ENCODE measurements at regions not wholly inside any gene's neighbourhood (a gene's known extent, or its start where the extent isn't known, plus 50 kb on each side); places are given as distances from the start of the nearest gene placed in this dataset.
"Not testable (repeated sequence)": the region's sequence is repeated elsewhere in the genome, so short reads cannot be mapped to it uniquely, and the experiment has no call there.

DNA sequence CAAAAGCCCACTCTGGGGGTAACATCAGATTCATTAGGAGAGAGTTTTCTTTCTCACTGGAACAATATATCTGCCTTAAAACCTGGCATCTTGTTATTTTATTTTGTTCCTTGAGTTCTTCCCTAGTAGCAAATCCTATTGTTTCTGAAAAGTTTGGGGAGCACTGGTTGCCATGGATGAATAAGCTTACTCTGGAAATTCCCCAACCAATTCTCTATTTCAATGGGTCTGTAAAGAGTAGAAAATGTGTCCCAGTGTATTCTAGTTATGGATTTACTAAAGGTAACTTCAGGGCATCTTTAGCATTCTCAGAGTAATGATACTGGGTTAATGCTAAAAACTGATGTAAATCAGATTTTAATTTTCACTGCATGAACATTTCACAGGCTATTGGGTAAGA is 94.2 kb upstream of the S1PR3 start:
- Histone ChIP-seq H4K20me1 (ENCODE audit: insufficient read depth, low read depth, low read length) (no peaks in the 10 kb centered on the region), H3K27me3 (ENCODE audit: low read length) (no peaks in the 10 kb centered on the region), H3K4me2 (ENCODE audit: low read depth, low read length, poor library complexity, severe bottlenecking) (no peak overlapping the region), H2AFZ (ENCODE audit: low read length) (no peak overlapping the region), H3K36me3 (ENCODE audit: insufficient read depth, low read length) (no peaks in the 10 kb centered on the region), H3K9me2 (replicated peaks; ENCODE audit: insufficient read depth, low read length) (no peaks in the 10 kb centered on the region), H3K9me3 (ENCODE audit: low read length) (no peaks in the 10 kb centered on the region), H3K4me1 (ENCODE audit: low read length) (no peaks in the 10 kb centered on the region), H3K9ac (ENCODE audit: low read length) (no peak overlapping the region), H3K27ac (ENCODE audit: low read length) (no peak overlapping the region), H3K79me2 (ENCODE audit: low read length) (no peaks in the 10 kb centered on the region), H3K4me3 (ENCODE audit: low read length) (no peak overlapping the region)
- no peak for DNase-seq

DNA sequence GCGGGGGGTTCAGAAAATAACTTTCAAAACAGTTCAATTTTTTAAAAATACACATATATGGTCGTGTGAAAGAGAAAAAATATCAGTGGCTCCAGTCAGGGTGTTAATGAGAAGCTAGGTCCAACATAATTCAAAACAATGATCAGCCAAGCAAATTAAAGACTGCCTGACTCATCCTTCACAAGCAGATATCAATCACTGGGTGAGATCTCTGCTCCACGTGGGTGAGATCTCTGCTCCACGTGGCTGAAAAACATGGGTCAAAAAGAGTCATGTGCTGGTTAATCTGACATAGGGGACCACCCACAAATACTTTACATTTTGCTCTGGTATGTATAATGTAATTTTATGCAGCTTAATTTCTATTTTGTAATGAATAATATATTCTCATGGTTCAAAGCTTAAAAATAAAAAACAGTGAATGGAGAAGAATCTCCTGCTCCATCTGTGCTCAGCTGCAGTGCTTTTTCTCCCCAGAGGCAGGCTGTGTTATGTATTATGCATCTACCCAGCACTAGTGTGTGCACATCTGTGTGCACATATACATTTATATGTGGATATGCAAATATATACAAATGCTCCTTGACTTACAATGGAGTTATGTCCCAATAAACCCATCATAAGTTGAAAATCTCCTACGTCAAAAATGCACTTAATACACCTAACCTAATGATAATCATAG is 93.1 kb upstream of the S1PR3 start:
- no peaks in the 10 kb centered on the region for H3K9me2 ChIP-seq (replicated peaks; ENCODE audit: insufficient read depth, low read length)
- no peaks in the 10 kb centered on the region for H4K20me1 ChIP-seq (ENCODE audit: insufficient read depth, low read depth, low read length)
- no peaks in the 10 kb centered on the region for H3K4me1 ChIP-seq (ENCODE audit: low read length)
- no peak overlapping the region for H3K27ac ChIP-seq (ENCODE audit: low read length)
- H3K4me3 ChIP-seq (ENCODE audit: low read length) = no peak overlapping the region
- no peaks in the 10 kb centered on the region for H3K36me3 ChIP-seq (ENCODE audit: insufficient read depth, low read length)
- H3K4me2 ChIP-seq (ENCODE audit: low read depth, low read length, poor library complexity, severe bottlenecking) = no peak overlapping the region
- no peak overlapping the region for H3K9ac ChIP-seq (ENCODE audit: low read length)
- no peak overlapping the region for H2AFZ ChIP-seq (ENCODE audit: low read length)
- no peaks in the 10 kb centered on the region for H3K9me3 ChIP-seq (ENCODE audit: low read length)
- DNase-seq = no peak
- no peaks in the 10 kb centered on the region for H3K79me2 ChIP-seq (ENCODE audit: low read length)
- H3K27me3 ChIP-seq (ENCODE audit: low read length) = no peaks in the 10 kb centered on the region

DNA sequence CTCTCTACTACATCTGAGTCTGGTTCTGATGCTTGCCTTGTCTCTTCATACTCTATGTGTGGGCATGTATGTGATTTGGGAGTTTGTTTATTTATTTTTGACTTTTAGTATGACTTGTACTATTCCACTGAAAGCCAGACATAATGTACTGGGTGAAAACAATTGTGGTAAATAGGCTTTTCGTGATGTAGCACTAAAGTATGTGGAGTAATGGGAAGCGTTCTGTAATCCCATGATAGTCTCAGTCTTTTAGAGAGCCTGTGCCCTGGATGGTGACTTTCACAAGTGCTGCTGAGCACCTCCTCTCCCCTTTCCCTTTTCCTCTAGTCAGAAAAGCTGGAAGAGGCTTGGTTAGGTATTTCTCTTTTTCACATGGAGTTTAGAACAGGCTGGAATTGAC is 85.8 kb upstream of the S1PR3 start:
- Histone ChIP-seq H3K27me3 (ENCODE audit: low read length) (no peaks in the 10 kb centered on the region), H3K9me3 (ENCODE audit: low read length) (no peaks in the 10 kb centered on the region), H3K79me2 (ENCODE audit: low read length) (no peaks in the 10 kb centered on the region), H2AFZ (ENCODE audit: low read length) (no peak overlapping the region), H3K9me2 (replicated peaks; ENCODE audit: insufficient read depth, low read length) (no peaks in the 10 kb centered on the region), H3K4me1 (ENCODE audit: low read length) (no peaks in the 10 kb centered on the region), H4K20me1 (ENCODE audit: insufficient read depth, low read depth, low read length) (no peaks in the 10 kb centered on the region), H3K4me2 (ENCODE audit: low read depth, low read length, poor library complexity, severe bottlenecking) (no peak overlapping the region), H3K36me3 (ENCODE audit: insufficient read depth, low read length) (no peaks in the 10 kb centered on the region), H3K4me3 (ENCODE audit: low read length) (no peak overlapping the region), H3K27ac (ENCODE audit: low read length) (no peak overlapping the region), H3K9ac (ENCODE audit: low read length) (no peak overlapping the region)
- no peak for DNase-seq

- Histone ChIP-seq H3K27me3 (ENCODE audit: low read length) (no peaks in the 10 kb centered on the region), H3K9me2 (replicated peaks; ENCODE audit: insufficient read depth, low read length) (no peaks in the 10 kb centered on the region), H3K4me2 (ENCODE audit: low read depth, low read length, poor library complexity, severe bottlenecking) (no peak overlapping the region), H3K9me3 (ENCODE audit: low read length) (no peaks in the 10 kb centered on the region), H2AFZ (ENCODE audit: low read length) (no peak overlapping the region), H3K9ac (ENCODE audit: low read length) (no peak overlapping the region), H3K36me3 (ENCODE audit: insufficient read depth, low read length) (no peaks in the 10 kb centered on the region), H4K20me1 (ENCODE audit: insufficient read depth, low read depth, low read length) (no peaks in the 10 kb centered on the region), H3K79me2 (ENCODE audit: low read length) (no peaks in the 10 kb centered on the region), H3K4me1 (ENCODE audit: low read length) (no peaks in the 10 kb centered on the region), H3K27ac (ENCODE audit: low read length) (no peak overlapping the region), H3K4me3 (ENCODE audit: low read length) (no peak overlapping the region)
- no peak for DNase-seq
Measured at GRCh38 chr9:88915916-88916315, 75.4 kb upstream of the S1PR3 start.

DNA sequence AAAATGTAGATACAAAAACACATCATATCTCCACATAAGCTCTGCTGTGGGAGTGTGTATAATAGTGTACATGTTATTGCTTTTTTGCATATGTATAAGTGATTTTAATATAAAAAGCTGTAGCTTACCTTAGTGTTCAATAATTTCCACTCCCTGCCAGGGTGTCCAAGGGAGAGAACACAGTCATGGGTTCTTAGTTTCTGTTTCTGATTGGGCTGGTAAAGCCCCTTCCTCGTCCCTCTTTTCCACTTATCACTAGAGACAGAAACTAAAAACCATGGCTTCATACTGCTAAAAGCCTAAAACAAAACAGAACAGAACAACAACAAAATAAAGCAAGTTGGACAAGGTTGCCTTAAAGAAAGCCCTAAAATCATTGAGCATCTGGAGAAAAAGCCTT is 74.4 kb upstream of the S1PR3 start:
- no peak overlapping the region for H3K4me2 ChIP-seq (ENCODE audit: low read depth, low read length, poor library complexity, severe bottlenecking)
- no peaks in the 10 kb centered on the region for H3K9me2 ChIP-seq (replicated peaks; ENCODE audit: insufficient read depth, low read length)
- H3K36me3 ChIP-seq (ENCODE audit: insufficient read depth, low read length) = no peaks in the 10 kb centered on the region
- H3K27me3 ChIP-seq (ENCODE audit: low read length) = no peaks in the 10 kb centered on the region; the same call in 1 of the 2 replicates
- no peaks in the 10 kb centered on the region for H3K79me2 ChIP-seq (ENCODE audit: low read length)
- H3K27ac ChIP-seq (ENCODE audit: low read length) = no peak overlapping the region
- no peak overlapping the region for H2AFZ ChIP-seq (ENCODE audit: low read length)
- no peak overlapping the region for H3K9ac ChIP-seq (ENCODE audit: low read length)
- H3K9me3 ChIP-seq (ENCODE audit: low read length) = no peaks in the 10 kb centered on the region
- H3K4me1 ChIP-seq (ENCODE audit: low read length) = no peaks in the 10 kb centered on the region
- H3K4me3 ChIP-seq (ENCODE audit: low read length) = no peak overlapping the region
- no peaks in the 10 kb centered on the region for H4K20me1 ChIP-seq (ENCODE audit: insufficient read depth, low read depth, low read length)
- no peak for DNase-seq

DNA sequence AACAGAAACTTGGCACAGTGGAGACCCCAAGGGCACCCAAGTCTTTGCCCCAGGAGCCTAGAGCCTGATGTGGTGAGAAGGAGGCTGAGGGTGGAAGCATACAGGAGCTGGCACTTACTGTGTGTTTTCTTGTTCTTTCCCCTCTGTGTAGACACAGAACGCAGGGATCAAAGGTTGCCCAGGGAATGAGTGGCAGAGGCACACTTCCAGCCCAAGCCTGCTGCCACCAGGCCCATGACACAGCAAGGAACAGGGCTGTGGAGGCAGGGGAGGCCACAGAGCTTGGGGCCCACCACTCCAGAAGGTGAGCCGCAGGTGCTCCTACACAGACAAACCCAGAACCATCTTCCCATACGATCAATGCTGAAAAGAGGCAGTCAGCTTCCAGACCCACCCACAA is 73.9 kb upstream of the S1PR3 start:
- Histone ChIP-seq H3K27me3 (ENCODE audit: low read length) (no peaks in the 10 kb centered on the region; the same call in 1 of the 2 replicates), H3K27ac (ENCODE audit: low read length) (no peak overlapping the region), H3K79me2 (ENCODE audit: low read length) (no peaks in the 10 kb centered on the region), H3K4me2 (ENCODE audit: low read depth, low read length, poor library complexity, severe bottlenecking) (no peak overlapping the region), H3K4me1 (ENCODE audit: low read length) (no peaks in the 10 kb centered on the region), H3K36me3 (ENCODE audit: insufficient read depth, low read length) (no peaks in the 10 kb centered on the region), H2AFZ (ENCODE audit: low read length) (no peak overlapping the region), H3K9ac (ENCODE audit: low read length) (no peak overlapping the region), H3K4me3 (ENCODE audit: low read length) (no peak overlapping the region), H3K9me3 (ENCODE audit: low read length) (no peaks in the 10 kb centered on the region), H3K9me2 (replicated peaks; ENCODE audit: insufficient read depth, low read length) (no peaks in the 10 kb centered on the region), H4K20me1 (ENCODE audit: insufficient read depth, low read depth, low read length) (no peaks in the 10 kb centered on the region)
- DNase-seq = no peak

DNA sequence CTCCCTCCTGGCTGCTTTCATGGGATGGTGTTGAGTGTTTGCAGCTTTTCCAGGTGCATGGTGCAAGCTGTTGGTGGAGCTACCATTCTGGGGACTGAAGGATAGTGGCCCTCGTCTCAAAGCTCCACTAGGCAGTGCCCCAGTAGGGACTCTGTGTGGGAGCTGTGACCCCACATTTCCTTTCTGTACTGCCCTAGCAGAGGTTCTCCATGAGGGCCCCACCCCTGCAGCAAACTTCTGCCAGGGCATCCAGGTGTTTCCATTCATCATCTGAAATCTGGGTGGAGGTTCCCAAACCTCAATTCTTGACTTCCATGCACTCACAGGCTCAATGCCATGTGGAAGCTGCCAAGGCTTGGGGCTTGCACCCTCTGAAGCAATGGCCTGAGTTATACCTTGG is 72.7 kb upstream of the S1PR3 start:
- H3K79me2 ChIP-seq (ENCODE audit: low read length); DNase-seq; H3K9me3 ChIP-seq (ENCODE audit: low read length); H3K4me2 ChIP-seq (ENCODE audit: low read depth, low read length, poor library complexity, severe bottlenecking); H3K27me3 ChIP-seq (ENCODE audit: low read length); H4K20me1 ChIP-seq (ENCODE audit: insufficient read depth, low read depth, low read length); H3K9me2 ChIP-seq (replicated peaks; ENCODE audit: insufficient read depth, low read length); H2AFZ ChIP-seq (ENCODE audit: low read length); H3K27ac ChIP-seq (ENCODE audit: low read length); H3K4me1 ChIP-seq (ENCODE audit: low read length); H3K36me3 ChIP-seq (ENCODE audit: insufficient read depth, low read length); H3K4me3 ChIP-seq (ENCODE audit: low read length); H3K9ac ChIP-seq (ENCODE audit: low read length): not testable (repeated sequence)

GRCh38 chr9:88920645-88921044 is 70.6 kb upstream of the S1PR3 start:
- no peak overlapping the region for H3K4me2 ChIP-seq (ENCODE audit: low read depth, low read length, poor library complexity, severe bottlenecking)
- no peaks in the 10 kb centered on the region for H3K9me3 ChIP-seq (ENCODE audit: low read length)
- H3K4me1 ChIP-seq (ENCODE audit: low read length) = no peaks in the 10 kb centered on the region
- H2AFZ ChIP-seq (ENCODE audit: low read length) = no peak overlapping the region
- H3K27me3 ChIP-seq (ENCODE audit: low read length) = no peaks in the 10 kb centered on the region; the same call in 1 of the 2 replicates
- no peaks in the 10 kb centered on the region for H3K79me2 ChIP-seq (ENCODE audit: low read length)
- H3K9ac ChIP-seq (ENCODE audit: low read length) = no peak overlapping the region
- no peak overlapping the region for H3K4me3 ChIP-seq (ENCODE audit: low read length)
- H4K20me1 ChIP-seq (ENCODE audit: insufficient read depth, low read depth, low read length) = no peaks in the 10 kb centered on the region
- DNase-seq = no peak
- no peaks in the 10 kb centered on the region for H3K36me3 ChIP-seq (ENCODE audit: insufficient read depth, low read length)
- no peak overlapping the region for H3K27ac ChIP-seq (ENCODE audit: low read length)
- H3K9me2 ChIP-seq (replicated peaks; ENCODE audit: insufficient read depth, low read length) = no peaks in the 10 kb centered on the region

DNA sequence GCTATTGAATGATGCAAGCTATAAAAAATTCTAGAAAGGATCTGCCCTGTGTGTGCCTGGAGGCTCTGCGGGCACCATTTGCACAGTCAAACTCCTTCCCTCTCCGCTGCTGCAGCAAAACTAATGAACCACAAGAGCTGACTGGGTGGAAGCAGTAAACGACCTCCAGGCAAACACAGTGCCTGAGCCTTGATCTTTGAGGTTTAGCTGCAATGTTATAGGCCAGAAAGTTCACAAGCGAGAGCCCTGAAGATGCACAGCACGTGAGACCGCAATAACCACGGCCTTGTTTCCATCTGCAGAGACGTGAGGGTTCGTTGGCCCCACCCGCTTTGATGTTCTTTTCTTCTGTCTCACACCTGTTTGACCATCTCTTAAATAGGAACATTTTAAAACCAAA is 69.2 kb upstream of the S1PR3 start:
- Histone ChIP-seq H3K36me3 (ENCODE audit: insufficient read depth, low read length) (no peaks in the 10 kb centered on the region), H4K20me1 (ENCODE audit: insufficient read depth, low read depth, low read length) (no peaks in the 10 kb centered on the region), H3K9ac (ENCODE audit: low read length) (no peak overlapping the region), H3K79me2 (ENCODE audit: low read length) (no peaks in the 10 kb centered on the region), H3K4me2 (ENCODE audit: low read depth, low read length, poor library complexity, severe bottlenecking) (no peak overlapping the region), H3K4me1 (ENCODE audit: low read length) (no peaks in the 10 kb centered on the region), H3K27ac (ENCODE audit: low read length) (no peak overlapping the region), H3K9me2 (replicated peaks; ENCODE audit: insufficient read depth, low read length) (no peaks in the 10 kb centered on the region), H3K27me3 (ENCODE audit: low read length) (no peaks in the 10 kb centered on the region; the same call in 1 of the 2 replicates), H3K9me3 (ENCODE audit: low read length) (no peaks in the 10 kb centered on the region), H3K4me3 (ENCODE audit: low read length) (no peak overlapping the region), H2AFZ (ENCODE audit: low read length) (no peak overlapping the region)
- DNase-seq = no peak

Measured in Karpas-422 (cell line).